HCT116 (cell line): ENCODE measurements at regions not wholly inside any gene's neighbourhood (a gene's known extent, or its start where the extent isn't known, plus 50 kb on each side); places are given as distances from the start of the nearest gene placed in this dataset.

ENCODE experiments used
- ATAC-seq: fragments of 200-7000 bp; cut with Tn5 transposase; 2 replicates; pipeline ENCODE4 v1.9.1; 2020; ENCODE audit warnings: mild to moderate bottlenecking, moderate library complexity
- BruUV-seq: library from RNA; stranded (reverse); fragments of 400-500 nt; replicated peaks from 2 replicates; lab custom pipeline; 2021; lab: Mats Ljungman, UMichigan
- CTCF ChIA-PET: fragments of 300-600 bp; sonication (Branson Sonifier 250); formaldehyde crosslinking; loops from one replicate; lab custom pipeline; 2021; ENCODE audit warnings: antibody characterized with exemption; lab: Charles Lee
- POLR2A ChIA-PET: fragments of 300-600, 350-600 bp; sonication (Branson Sonifier 250); formaldehyde crosslinking; loops from one replicate; lab custom pipeline; 2021; ENCODE audit warnings: antibody characterized with exemption; lab: Charles Lee
- RAD21 ChIA-PET, 2 experiments: fragments of 300-600 bp; sonication (Branson Sonifier 250); formaldehyde crosslinking; loops; one replicate each; lab custom pipeline; 2023; ENCODE audit warnings: low total read pairs in 2 of 2; ENCODE audit not compliant: uncharacterized antibody in 2 of 2, unreplicated experiment in 2 of 2, low non-redundant PET in 1 of 2; lab: Charles Lee
- DNase-seq: peaks from one replicate; pipeline ENCODE4 v3.0.0-alpha.2; 2010; ENCODE audit warnings: low read depth, low spot score
- H2AFZ ChIP-seq: fragments of 200-600 bp; shearing (Covaris generic), sonication (generic); 2 replicates; pipeline ENCODE4 v1.6.1; 2017; ENCODE audit warnings: low read depth, mixed run types, mixed read lengths, antibody characterized with exemption, low read length; ENCODE audit not compliant: poor library complexity, severe bottlenecking
- H3K27ac ChIP-seq: 2 replicates; pipeline ENCODE4 v1.5.1; 2012; ENCODE audit warnings: low read depth, low read length
- H3K27me3 ChIP-seq: fragments of 200-600 bp; sonication (generic); 2 replicates; pipeline ENCODE4 v1.6.1; 2016; ENCODE audit warnings: mixed run types, low read length, mixed read lengths; ENCODE audit not compliant: insufficient read depth
- H3K36me3 ChIP-seq, 2 experiments: fragments of 200-500 bp in 1 of 2; fragments of 200-600 bp in 1 of 2; sonication (Bioruptor generic) in 1 of 2; sonication (generic) in 1 of 2; 2 replicates each; pipeline versions ENCODE4 v1.5.1 to v1.6.1; 2014 to 2016; ENCODE audit warnings: low read length in 2 of 2, inconsistent platforms in 1 of 2, mixed read lengths in 1 of 2, mixed run types in 1 of 2; ENCODE audit not compliant: insufficient read depth in 2 of 2, control insufficient read depth in 1 of 2
- H3K4me1 ChIP-seq, 2 experiments: fragments of 200-600 bp in 1 of 2; sonication (generic) in 1 of 2; 2 replicates each; pipeline versions ENCODE4 v1.5.1 to v1.6.1; 2012 to 2017; ENCODE audit warnings: low read length in 2 of 2, inconsistent platforms in 1 of 2, mild to moderate bottlenecking in 1 of 2, mixed read lengths in 1 of 2, mixed run types in 1 of 2, moderate library complexity in 1 of 2; ENCODE audit not compliant: insufficient read depth in 2 of 2, control insufficient read depth in 1 of 2
- H3K4me2 ChIP-seq: fragments of 200-600 bp; sonication (generic); 2 replicates; pipeline ENCODE4 v1.6.1; 2017; ENCODE audit warnings: mixed run types, low read length, mixed read lengths
- H3K4me3 ChIP-seq, 2 experiments: fragments of 200-600 bp in 1 of 2; sonication (generic) in 1 of 2; replicated peaks in 1 of 2; 2 replicates each; pipeline ENCODE4 v1.5.1; 2011 to 2016; ENCODE audit warnings: low read length in 2 of 2, control low read depth in 1 of 2, low read depth in 1 of 2, mild to moderate bottlenecking in 1 of 2, mixed read lengths in 1 of 2, mixed run types in 1 of 2
- H3K79me2 ChIP-seq: fragments of 200-600 bp; sonication (generic); 2 replicates; pipeline ENCODE4 v1.6.1; 2017; ENCODE audit warnings: mild to moderate bottlenecking, mixed run types, low read length, moderate library complexity, mixed read lengths; ENCODE audit not compliant: insufficient read depth
- H3K9ac ChIP-seq: fragments of 200-600 bp; sonication (generic); 2 replicates; pipeline ENCODE4 v1.6.1; 2016; ENCODE audit warnings: low read length, mixed read lengths
- H3K9me2 ChIP-seq: fragments of 200-600 bp; sonication (generic), shearing (Covaris generic); 2 replicates; pipeline ENCODE4 v1.6.1; 2017; ENCODE audit warnings: mixed run types, mild to moderate bottlenecking, moderate library complexity; ENCODE audit not compliant: insufficient read depth
- H3K9me3 ChIP-seq, 2 experiments: fragments of 200-500 bp in 1 of 2; fragments of 200-600 bp in 1 of 2; sonication (Bioruptor generic) in 1 of 2; sonication (generic) in 1 of 2; 2 replicates each; pipeline ENCODE4 v1.6.1; 2014 to 2017; ENCODE audit warnings: low read length in 2 of 2, mixed read lengths in 2 of 2, inconsistent platforms in 1 of 2, low read depth in 1 of 2, mild to moderate bottlenecking in 1 of 2, mixed run types in 1 of 2, moderate library complexity in 1 of 2; ENCODE audit not compliant: control insufficient read depth in 1 of 2, insufficient read depth in 1 of 2
- H4K20me1 ChIP-seq: fragments of 200-600 bp; sonication (generic), shearing (Covaris generic); 2 replicates; pipeline ENCODE4 v1.6.1; 2017; ENCODE audit warnings: mixed run types, mild to moderate bottlenecking, moderate library complexity; ENCODE audit not compliant: insufficient read depth
- CBX3 ChIP-seq: IDR thresholded peaks from 2 replicates; pipeline ENCODE4 v1.6.1; 2012; ENCODE audit warnings: low read depth
- CEBPB ChIP-seq: IDR thresholded peaks from 2 replicates; pipeline ENCODE4 v1.6.1; 2012; ENCODE audit warnings: low read depth
- EGR1 ChIP-seq: IDR thresholded peaks from 2 replicates; pipeline ENCODE4 v1.6.1; 2012; ENCODE audit warnings: low read depth
- ELF1 ChIP-seq: IDR thresholded peaks from 2 replicates; pipeline ENCODE4 v1.6.1; 2012; ENCODE audit warnings: low read depth, borderline replicate concordance
- EZH2phosphoT487 ChIP-seq: fragments of 200-600 bp; IDR thresholded peaks from 2 replicates; pipeline ENCODE4 v1.6.1; 2018; ENCODE audit warnings: antibody characterized with exemption, borderline replicate concordance
- POLR2AphosphoS5 ChIP-seq: IDR thresholded peaks from 2 replicates; pipeline ENCODE4 v1.6.1; 2011; ENCODE audit warnings: mild to moderate bottlenecking, low read depth, low read length, moderate library complexity
- RAD21 ChIP-seq: IDR thresholded peaks from 2 replicates; pipeline ENCODE4 v1.6.1; 2012; ENCODE audit warnings: low read depth, mild to moderate bottlenecking
- REST ChIP-seq: IDR thresholded peaks from 2 replicates; pipeline ENCODE4 v1.6.1; 2012; ENCODE audit warnings: low read depth
- SIN3A ChIP-seq: IDR thresholded peaks from 2 replicates; pipeline ENCODE4 v1.6.1; 2012; ENCODE audit warnings: low read depth
- SP1 ChIP-seq: IDR thresholded peaks from 2 replicates; pipeline ENCODE4 v1.6.1; 2012; ENCODE audit warnings: low read depth
- TCF7L2 ChIP-seq: IDR thresholded peaks from 2 replicates; pipeline ENCODE4 v1.7.0; 2011; ENCODE audit warnings: borderline replicate concordance, inconsistent platforms; ENCODE audit not compliant: insufficient read depth, insufficient read length; ENCODE audit errors: extremely low read depth
- YY1 ChIP-seq: IDR thresholded peaks from 2 replicates; pipeline ENCODE4 v1.6.1; 2011; ENCODE audit warnings: low read length, low read depth, moderate library complexity, mild to moderate bottlenecking; ENCODE audit not compliant: insufficient replicate concordance; ENCODE audit errors: extremely low read depth
- ZFX ChIP-seq: fragments of 450-650 bp; IDR thresholded peaks from 2 replicates; pipeline ENCODE4 v1.6.1; 2017
- intact Hi-C: fragments of 100-400 bp; cut with micrococcal nuclease; formaldehyde crosslinking; loops from 2 replicates; pipeline ENCODE4 v1.10.0; 2022
- TF ChIP-seq, protein P1 (sequence below): IDR thresholded peaks from 2 replicates; pipeline ENCODE4 v1.6.1; 2011; ENCODE audit warnings: mild to moderate bottlenecking, low read length, moderate library complexity; ENCODE audit not compliant: insufficient replicate concordance; ENCODE audit errors: extremely low read depth
- TF ChIP-seq, protein P2 (sequence below), 3 experiments: fragments of 200-600 bp in 1 of 3; sonication (generic) in 1 of 3; IDR thresholded peaks in 2 of 3; conservative IDR thresholded peaks in 1 of 3; 2 replicates each; pipeline ENCODE4 v1.5.1; 2012 to 2017; ENCODE audit warnings: low read depth in 2 of 3, low read length in 2 of 3, antibody characterized with exemption in 1 of 3, borderline replicate concordance in 1 of 3, control low read depth in 1 of 3, mild to moderate bottlenecking in 1 of 3, mixed read lengths in 1 of 3, mixed run types in 1 of 3, moderate library complexity in 1 of 3; ENCODE audit not compliant: insufficient read depth in 1 of 3

DNA sequence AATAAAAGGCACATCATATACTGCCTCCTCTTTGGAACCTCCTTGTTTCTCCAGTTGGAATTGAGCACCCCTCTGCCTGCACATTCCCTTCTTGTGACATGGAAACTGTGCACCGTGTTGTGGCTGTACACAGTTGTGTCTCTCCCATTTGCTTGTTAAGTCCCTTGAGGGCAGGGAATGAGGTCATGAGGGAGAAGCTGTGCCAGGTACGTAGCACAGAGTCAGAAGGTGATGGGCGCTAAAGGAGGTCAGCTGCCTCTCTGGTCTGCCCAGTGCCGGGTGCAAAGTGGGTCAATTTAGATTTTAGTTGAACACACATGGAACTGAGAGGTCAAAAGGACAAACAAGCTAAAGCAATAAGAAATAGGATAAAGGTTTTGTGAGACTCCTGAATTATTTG is 124.4 kb downstream of the FAM43A start:
- RAD21 ChIA-PET = no interaction called here
- CTCF ChIA-PET = no interaction called here
- H4K20me1 ChIP-seq = no peaks in the 10 kb centered on the region
- peaks cover 10% of the 10 kb centered on the region; the same call in 1 of the 2 replicates for H3K27me3 ChIP-seq
- DNase-seq (no peak), ATAC-seq (no peak)
- BruUV-seq = no TSS peak
- no peaks in the 10 kb centered on the region for H3K79me2 ChIP-seq
- intact Hi-C loops = no loop called here
- no peak overlapping the region for H3K4me3 ChIP-seq
- H3K4me1 ChIP-seq = no peaks in the 10 kb centered on the region
- no peaks in the 10 kb centered on the region for H3K36me3 ChIP-seq
- no peaks in the 10 kb centered on the region for H3K9me3 ChIP-seq
- TF ChIP-seq CEBPB (no peak), REST (no peak), ZFX (no peak), EGR1 (no peak), CBX3 (no peak), ELF1 (no peak), SP1 (no peak), RAD21 (no peak), SIN3A (no peak), TCF7L2 (no peak), EZH2phosphoT487 (no peak), YY1 (no peak), POLR2AphosphoS5 (no peak)
- TF ChIP-seq, protein P1, sequence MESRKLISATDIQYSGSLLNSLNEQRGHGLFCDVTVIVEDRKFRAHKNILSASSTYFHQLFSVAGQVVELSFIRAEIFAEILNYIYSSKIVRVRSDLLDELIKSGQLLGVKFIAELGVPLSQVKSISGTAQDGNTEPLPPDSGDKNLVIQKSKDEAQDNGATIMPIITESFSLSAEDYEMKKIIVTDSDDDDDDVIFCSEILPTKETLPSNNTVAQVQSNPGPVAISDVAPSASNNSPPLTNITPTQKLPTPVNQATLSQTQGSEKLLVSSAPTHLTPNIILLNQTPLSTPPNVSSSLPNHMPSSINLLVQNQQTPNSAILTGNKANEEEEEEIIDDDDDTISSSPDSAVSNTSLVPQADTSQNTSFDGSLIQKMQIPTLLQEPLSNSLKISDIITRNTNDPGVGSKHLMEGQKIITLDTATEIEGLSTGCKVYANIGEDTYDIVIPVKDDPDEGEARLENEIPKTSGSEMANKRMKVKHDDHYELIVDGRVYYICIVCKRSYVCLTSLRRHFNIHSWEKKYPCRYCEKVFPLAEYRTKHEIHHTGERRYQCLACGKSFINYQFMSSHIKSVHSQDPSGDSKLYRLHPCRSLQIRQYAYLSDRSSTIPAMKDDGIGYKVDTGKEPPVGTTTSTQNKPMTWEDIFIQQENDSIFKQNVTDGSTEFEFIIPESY = no peak
- TF ChIP-seq, protein P2, sequence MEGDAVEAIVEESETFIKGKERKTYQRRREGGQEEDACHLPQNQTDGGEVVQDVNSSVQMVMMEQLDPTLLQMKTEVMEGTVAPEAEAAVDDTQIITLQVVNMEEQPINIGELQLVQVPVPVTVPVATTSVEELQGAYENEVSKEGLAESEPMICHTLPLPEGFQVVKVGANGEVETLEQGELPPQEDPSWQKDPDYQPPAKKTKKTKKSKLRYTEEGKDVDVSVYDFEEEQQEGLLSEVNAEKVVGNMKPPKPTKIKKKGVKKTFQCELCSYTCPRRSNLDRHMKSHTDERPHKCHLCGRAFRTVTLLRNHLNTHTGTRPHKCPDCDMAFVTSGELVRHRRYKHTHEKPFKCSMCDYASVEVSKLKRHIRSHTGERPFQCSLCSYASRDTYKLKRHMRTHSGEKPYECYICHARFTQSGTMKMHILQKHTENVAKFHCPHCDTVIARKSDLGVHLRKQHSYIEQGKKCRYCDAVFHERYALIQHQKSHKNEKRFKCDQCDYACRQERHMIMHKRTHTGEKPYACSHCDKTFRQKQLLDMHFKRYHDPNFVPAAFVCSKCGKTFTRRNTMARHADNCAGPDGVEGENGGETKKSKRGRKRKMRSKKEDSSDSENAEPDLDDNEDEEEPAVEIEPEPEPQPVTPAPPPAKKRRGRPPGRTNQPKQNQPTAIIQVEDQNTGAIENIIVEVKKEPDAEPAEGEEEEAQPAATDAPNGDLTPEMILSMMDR (IDR thresholded peaks at IDR 0.05 in 2 of 3, conservative IDR thresholded peaks at IDR 0.05 in 1 of 3; ENCODE audit: borderline replicate concordance in 1 of 3, insufficient read depth in 1 of 3, low read depth in 2 of 3, low read length in 2 of 3) = no peak
- POLR2A ChIA-PET = no interaction called here
- no peak overlapping the region for H3K4me2 ChIP-seq
- H3K9me2 ChIP-seq = no peaks in the 10 kb centered on the region
- H3K9ac ChIP-seq = no peak overlapping the region
- H3K27ac ChIP-seq = no peak overlapping the region
- no peak overlapping the region for H2AFZ ChIP-seq
